H9 (cell line): ENCODE measurements at regions not wholly inside any gene's neighbourhood (a gene's known extent, or its start where the extent isn't known, plus 50 kb on each side); places are given as distances from the start of the nearest gene placed in this dataset.

Experiments used
- DNase-seq: peaks from one replicate; pipeline ENCODE4 v3.0.0-alpha.2; 2017
- H2AFZ ChIP-seq: one replicate; pipeline ENCODE4 v1.6.1; 2013; ENCODE audit warnings: mild to moderate bottlenecking, low read length, control low read depth, moderate library complexity
- H2AK5ac ChIP-seq: 2 replicates; pipeline ENCODE4 v1.6.1; 2013; ENCODE audit warnings: low read length, control low read depth, mixed read lengths; ENCODE audit not compliant: insufficient read length
- H2BK120ac ChIP-seq: one replicate; pipeline ENCODE4 v1.6.1; 2013; ENCODE audit warnings: low read depth, mild to moderate bottlenecking, low read length, control low read depth, inconsistent platforms; ENCODE audit not compliant: poor library complexity, severe bottlenecking
- H2BK12ac ChIP-seq: 2 replicates; pipeline ENCODE4 v1.6.1; 2013; ENCODE audit warnings: low read length, control low read depth, mixed read lengths, low read depth; ENCODE audit not compliant: insufficient read length
- H2BK15ac ChIP-seq: 2 replicates; pipeline ENCODE4 v1.6.1; 2013; ENCODE audit warnings: low read depth, low read length, control low read depth
- H2BK20ac ChIP-seq: one replicate; pipeline ENCODE4 v1.6.1; 2013; ENCODE audit warnings: low read depth, mild to moderate bottlenecking, low read length, control low read depth, inconsistent platforms; ENCODE audit not compliant: poor library complexity, severe bottlenecking
- H2BK5ac ChIP-seq: 2 replicates; pipeline ENCODE4 v1.6.1; 2013; ENCODE audit warnings: low read length, control low read depth, mixed read lengths; ENCODE audit not compliant: insufficient read length
- H3K14ac ChIP-seq: 2 replicates; pipeline ENCODE4 v1.6.1; 2013; ENCODE audit warnings: low read length, control low read depth; ENCODE audit not compliant: insufficient read depth
- H3K18ac ChIP-seq: 2 replicates; pipeline ENCODE4 v1.6.1; 2013; ENCODE audit warnings: low read depth, mild to moderate bottlenecking, mixed read lengths, low read length, control low read depth; ENCODE audit not compliant: insufficient read length
- H3K23ac ChIP-seq: 2 replicates; pipeline ENCODE4 v1.6.1; 2013; ENCODE audit warnings: low read length, control low read depth, mixed read lengths, low read depth; ENCODE audit not compliant: insufficient read length
- H3K23me2 ChIP-seq: 2 replicates; pipeline ENCODE4 v1.6.1; 2013; ENCODE audit warnings: low read depth, mild to moderate bottlenecking, mixed read lengths, low read length, control low read depth; ENCODE audit not compliant: insufficient read length, poor library complexity, severe bottlenecking
- H3K27ac ChIP-seq: 2 replicates; pipeline ENCODE4 v1.5.1; 2013; ENCODE audit warnings: low read length, control low read depth, mixed read lengths, low read depth; ENCODE audit not compliant: insufficient read length
- H3K27me3 ChIP-seq: 2 replicates; pipeline ENCODE4 v1.6.1; 2013; ENCODE audit warnings: low read length, control low read depth, inconsistent platforms; ENCODE audit not compliant: insufficient read depth
- H3K4ac ChIP-seq: 2 replicates; pipeline ENCODE4 v1.6.1; 2013; ENCODE audit warnings: low read depth, mild to moderate bottlenecking, control low read depth, inconsistent platforms, low read length, moderate library complexity
- H3K4me1 ChIP-seq: 2 replicates; pipeline ENCODE4 v1.6.1; 2013; ENCODE audit warnings: low read length, control low read depth, inconsistent platforms; ENCODE audit not compliant: insufficient read depth
- H3K4me2 ChIP-seq: 2 replicates; pipeline ENCODE4 v1.6.1; 2013; ENCODE audit warnings: low read length, control low read depth, mixed read lengths; ENCODE audit not compliant: insufficient read length, insufficient read depth
- H3K56ac ChIP-seq: 2 replicates; pipeline ENCODE4 v1.6.1; 2013; ENCODE audit warnings: low read depth, mild to moderate bottlenecking, mixed read lengths, low read length, control low read depth; ENCODE audit not compliant: insufficient read length
- H3K79me1 ChIP-seq: 2 replicates; pipeline ENCODE4 v1.6.1; 2013; ENCODE audit warnings: low read depth, mild to moderate bottlenecking, moderate library complexity, low read length, control low read depth, inconsistent platforms; ENCODE audit not compliant: insufficient read depth, poor library complexity, severe bottlenecking
- H3K79me2 ChIP-seq: 2 replicates; pipeline ENCODE4 v1.6.1; 2013; ENCODE audit warnings: low read length, control low read depth, inconsistent platforms; ENCODE audit not compliant: insufficient read depth
- H3K9ac ChIP-seq: 2 replicates; pipeline ENCODE4 v1.6.1; 2013; ENCODE audit warnings: low read length, control low read depth, mixed read lengths; ENCODE audit not compliant: insufficient read length; ENCODE audit errors: extremely low read depth
- H3K9me3 ChIP-seq: one replicate; pipeline ENCODE4 v1.6.1; 2013; ENCODE audit warnings: low read depth, low read length, inconsistent platforms; ENCODE audit not compliant: control insufficient read depth
- H3T11ph ChIP-seq: one replicate; pipeline ENCODE4 v1.6.1; 2013; ENCODE audit warnings: mild to moderate bottlenecking, low read length, control low read depth, inconsistent platforms
- H4K20me1 ChIP-seq: one replicate; pipeline ENCODE4 v1.6.1; 2013; ENCODE audit not compliant: control insufficient read depth, insufficient read length, insufficient read depth
- H4K5ac ChIP-seq: 2 replicates; pipeline ENCODE4 v1.6.1; 2013; ENCODE audit warnings: low read depth, mild to moderate bottlenecking, mixed read lengths, low read length, control low read depth; ENCODE audit not compliant: insufficient read length
- H4K8ac ChIP-seq: replicated peaks from 2 replicates; pipeline ENCODE4 v1.6.1; 2013; ENCODE audit warnings: low read length, control low read depth, mixed read lengths, low read depth; ENCODE audit not compliant: insufficient read length
- H4K91ac ChIP-seq: 2 replicates; pipeline ENCODE4 v1.6.1; 2013; ENCODE audit warnings: low read depth, mild to moderate bottlenecking, moderate library complexity, mixed read lengths, low read length, control low read depth; ENCODE audit not compliant: insufficient read length
- H3K27ac Mint-ChIP-seq, 3 experiments: 2 replicates in 2 of 3; 3 replicates in 1 of 3; pipeline ENCODE4 v1.8.0; 2020 to 2021; ENCODE audit warnings: mixed read lengths in 3 of 3, mild to moderate bottlenecking in 1 of 3, moderate library complexity in 1 of 3
- H3K27me3 Mint-ChIP-seq: 2 replicates; pipeline ENCODE4 v1.8.0; 2021; ENCODE audit warnings: low read depth, mild to moderate bottlenecking, moderate library complexity, mixed read lengths
- H3K36me3 Mint-ChIP-seq, 3 experiments: 2 replicates in 2 of 3; 3 replicates in 1 of 3; pipeline ENCODE4 v1.8.0; 2020 to 2021; ENCODE audit warnings: low read depth in 3 of 3, mixed read lengths in 3 of 3; ENCODE audit not compliant: insufficient read depth in 1 of 3
- H3K4me1 Mint-ChIP-seq, 2 experiments: 2 replicates each; pipeline ENCODE4 v1.8.0; 2020; ENCODE audit warnings: mixed read lengths in 2 of 2
- H3K4me3 Mint-ChIP-seq, 2 experiments: 2 replicates in 1 of 2; 3 replicates in 1 of 2; pipeline ENCODE4 v1.8.0; 2020 to 2021; ENCODE audit warnings: mild to moderate bottlenecking in 2 of 2, mixed read lengths in 2 of 2, moderate library complexity in 1 of 2
- H3K9me3 Mint-ChIP-seq, 2 experiments: 2 replicates in 1 of 2; 3 replicates in 1 of 2; pipeline ENCODE4 v1.8.0; 2020; ENCODE audit warnings: mild to moderate bottlenecking in 2 of 2, mixed read lengths in 2 of 2, moderate library complexity in 1 of 2
- WGBS: extraction: QIAGEN DNeasy Blood & Tissue Kit; methylation state at CpG from one replicate; pipeline ENCODE4 v1.1.7; 2013; ENCODE audit warnings: missing lambda C conversion rate, low lambda C conversion rate, mixed read lengths; ENCODE audit not compliant: insufficient read length; ENCODE audit errors: extremely low coverage; 5-methylcytosine and 5-hydroxymethylcytosine counted together
- TF ChIP-seq, protein P1 (sequence below): fragments of 200-600 bp; sonication (generic); conservative IDR thresholded peaks from 3 replicates; pipeline ENCODE4 v1.8.0; 2021; ENCODE audit warnings: antibody characterized with exemption, mild to moderate bottlenecking

DNA sequence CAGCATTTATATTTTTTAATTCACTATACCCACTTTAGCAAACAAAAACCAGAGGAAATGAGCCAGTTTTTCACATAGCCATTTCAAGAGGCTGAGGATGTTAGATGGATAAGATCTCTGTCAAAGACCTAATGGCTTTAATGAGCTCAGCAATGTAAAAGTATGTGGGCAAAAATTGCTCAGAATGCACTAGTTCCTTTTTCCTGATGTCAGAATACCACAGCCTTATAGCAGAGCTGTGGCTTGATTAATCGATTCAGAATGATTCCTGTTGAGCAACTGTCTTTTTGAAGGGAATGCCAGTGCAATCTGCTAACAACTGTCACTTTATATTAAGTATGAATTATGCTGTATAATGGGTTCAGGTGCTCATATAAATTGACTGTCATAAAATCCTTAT is 100.6 kb upstream of the HIVEP1 start:
- H3K4me1 ChIP-seq: no peaks in the 10 kb centered on the region
- H3K4me2 ChIP-seq: no peak overlapping the region
- H3K79me1 ChIP-seq: no peaks in the 10 kb centered on the region
- peaks cover 10 to 26% (median 16%) of the 10 kb centered on the region in 3 experiments for H3K36me3 Mint-ChIP-seq
- no peak overlapping the region for H3K56ac ChIP-seq
- H2BK120ac ChIP-seq: no peak overlapping the region
- no peak overlapping the region for H3K14ac ChIP-seq
- no peak overlapping the region for H2BK15ac ChIP-seq
- H3K9me3 ChIP-seq: no peaks in the 10 kb centered on the region
- TF ChIP-seq, protein P1, sequence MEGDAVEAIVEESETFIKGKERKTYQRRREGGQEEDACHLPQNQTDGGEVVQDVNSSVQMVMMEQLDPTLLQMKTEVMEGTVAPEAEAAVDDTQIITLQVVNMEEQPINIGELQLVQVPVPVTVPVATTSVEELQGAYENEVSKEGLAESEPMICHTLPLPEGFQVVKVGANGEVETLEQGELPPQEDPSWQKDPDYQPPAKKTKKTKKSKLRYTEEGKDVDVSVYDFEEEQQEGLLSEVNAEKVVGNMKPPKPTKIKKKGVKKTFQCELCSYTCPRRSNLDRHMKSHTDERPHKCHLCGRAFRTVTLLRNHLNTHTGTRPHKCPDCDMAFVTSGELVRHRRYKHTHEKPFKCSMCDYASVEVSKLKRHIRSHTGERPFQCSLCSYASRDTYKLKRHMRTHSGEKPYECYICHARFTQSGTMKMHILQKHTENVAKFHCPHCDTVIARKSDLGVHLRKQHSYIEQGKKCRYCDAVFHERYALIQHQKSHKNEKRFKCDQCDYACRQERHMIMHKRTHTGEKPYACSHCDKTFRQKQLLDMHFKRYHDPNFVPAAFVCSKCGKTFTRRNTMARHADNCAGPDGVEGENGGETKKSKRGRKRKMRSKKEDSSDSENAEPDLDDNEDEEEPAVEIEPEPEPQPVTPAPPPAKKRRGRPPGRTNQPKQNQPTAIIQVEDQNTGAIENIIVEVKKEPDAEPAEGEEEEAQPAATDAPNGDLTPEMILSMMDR: no peak
- no peak overlapping the region for H3K27ac ChIP-seq
- no CpG with 5 or more reads among the region's 1 CpG for WGBS
- no peaks in the 10 kb centered on the region for H3K79me2 ChIP-seq
- H3K27me3 Mint-ChIP-seq: no peaks in the 10 kb centered on the region
- DNase-seq: no peak
- H3K27me3 ChIP-seq: no peaks in the 10 kb centered on the region
- H2AFZ ChIP-seq: no peak overlapping the region
- no peak overlapping the region for H3K27ac Mint-ChIP-seq
- H2BK5ac ChIP-seq: no peak overlapping the region
- H3K4ac ChIP-seq: no peak overlapping the region
- H3K9me3 Mint-ChIP-seq: peaks cover 18 to 21% of the 10 kb centered on the region in 2 experiments
- no peak overlapping the region for H3T11ph ChIP-seq
- no peak overlapping the region for H4K5ac ChIP-seq
- H4K20me1 ChIP-seq: no peaks in the 10 kb centered on the region
- H4K91ac ChIP-seq: no peak overlapping the region
- no peak overlapping the region for H3K4me3 Mint-ChIP-seq
- H2BK20ac ChIP-seq: no peak overlapping the region
- H3K23me2 ChIP-seq: no peaks in the 10 kb centered on the region
- no peak overlapping the region for H2AK5ac ChIP-seq
- no peak overlapping the region for H3K18ac ChIP-seq
- H4K8ac ChIP-seq: no peak overlapping the region
- no peaks in the 10 kb centered on the region; a peak in 1 of 4 replicates for H3K4me1 Mint-ChIP-seq
- H3K9ac ChIP-seq: no peak overlapping the region
- H2BK12ac ChIP-seq: no peak overlapping the region
- no peak overlapping the region for H3K23ac ChIP-seq
